ENCODE measurements at regions not wholly inside any gene's neighbourhood (a gene's known extent, or its start where the extent isn't known, plus 50 kb on each side); places are given as distances from the start of the nearest gene placed in this dataset.

GRCh38 chr9:28127101-28127500, 553.8 kb upstream of the C9orf72 start:
- Histone ChIP-seq H3K79me2 (ENCODE audit: low read length) (no peaks in the 10 kb centered on the region), H3K9ac (ENCODE audit: low read length) (no peak overlapping the region), H3K9me2 (replicated peaks; ENCODE audit: insufficient read depth, low read length) (no peaks in the 10 kb centered on the region), H3K27me3 (replicated peaks; ENCODE audit: insufficient read depth, low read length) (no peaks in the 10 kb centered on the region), H3K36me3 (replicated peaks; ENCODE audit: insufficient read depth, low read length) (no peaks in the 10 kb centered on the region), H2AFZ (ENCODE audit: low read length) (no peak overlapping the region), H3K4me3 (ENCODE audit: low read length) (no peak overlapping the region), H4K20me1 (ENCODE audit: insufficient read depth, low read length) (no peaks in the 10 kb centered on the region), H3K4me2 (ENCODE audit: low read depth, low read length) (no peak overlapping the region), H3K9me3 (replicated peaks; ENCODE audit: insufficient read depth, low read length) (no peaks in the 10 kb centered on the region), H3F3A (ENCODE audit: insufficient read depth, low read length) (no peaks in the 10 kb centered on the region), H3K27ac (ENCODE audit: low read length) (no peak overlapping the region), H3K4me1 (ENCODE audit: low read length) (no peaks in the 10 kb centered on the region)
- no peak for TF ChIP-seq EZH2 (optimal IDR thresholded peaks at IDR 0.05; ENCODE audit: low read depth, low read length)
- no peak for TF ChIP-seq CTCF (IDR thresholded peaks at IDR 0.05; ENCODE audit: low read length)
- no peak for TF ChIP-seq EZH2phosphoT487 (IDR thresholded peaks at IDR 0.05; ENCODE audit: low read length)
- no peak for DNase-seq

GRCh38 chr9:28134446-28134976, 561.2 kb upstream of the C9orf72 start:
- no peaks in the 10 kb centered on the region for H3K79me2 ChIP-seq (ENCODE audit: low read length)
- H3K36me3 ChIP-seq (replicated peaks; ENCODE audit: insufficient read depth, low read length) = no peaks in the 10 kb centered on the region
- no peaks in the 10 kb centered on the region for H3K9me3 ChIP-seq (replicated peaks; ENCODE audit: insufficient read depth, low read length)
- H3K4me2 ChIP-seq (ENCODE audit: low read depth, low read length) = no peak overlapping the region
- no peak overlapping the region for H3K27ac ChIP-seq (ENCODE audit: low read length)
- no peaks in the 10 kb centered on the region for H4K20me1 ChIP-seq (ENCODE audit: insufficient read depth, low read length)
- H2AFZ ChIP-seq (ENCODE audit: low read length) = no peak overlapping the region
- H3K9me2 ChIP-seq (replicated peaks; ENCODE audit: insufficient read depth, low read length) = no peaks in the 10 kb centered on the region
- H3K4me1 ChIP-seq (ENCODE audit: low read length) = no peaks in the 10 kb centered on the region
- no peaks in the 10 kb centered on the region for H3K27me3 ChIP-seq (replicated peaks; ENCODE audit: insufficient read depth, low read length)
- no peak for TF ChIP-seq EZH2 (optimal IDR thresholded peaks at IDR 0.05; ENCODE audit: low read depth, low read length)
- TF ChIP-seq CTCF (IDR thresholded peaks at IDR 0.05; ENCODE audit: low read length) = no peak
- TF ChIP-seq EZH2phosphoT487 (IDR thresholded peaks at IDR 0.05; ENCODE audit: low read length) = no peak
- DNase-seq = no peak
- no peak overlapping the region for H3K9ac ChIP-seq (ENCODE audit: low read length)
- H3K4me3 ChIP-seq (ENCODE audit: low read length) = no peak overlapping the region
- H3F3A ChIP-seq (ENCODE audit: insufficient read depth, low read length) = no peaks in the 10 kb centered on the region

- no peak for DNase-seq
- H3K27me3 ChIP-seq (replicated peaks; ENCODE audit: insufficient read depth, low read length) = no peaks in the 10 kb centered on the region
- TF ChIP-seq EZH2 (optimal IDR thresholded peaks at IDR 0.05; ENCODE audit: low read depth, low read length) = no peak
- no peak for TF ChIP-seq CTCF (IDR thresholded peaks at IDR 0.05; ENCODE audit: low read length)
- TF ChIP-seq EZH2phosphoT487 (IDR thresholded peaks at IDR 0.05; ENCODE audit: low read length) = no peak
Measured at GRCh38 chr9:28135549-28135948, 562.3 kb upstream of the C9orf72 start.

More at GRCh38 chr9:28135549-28135948, 562.3 kb upstream of the C9orf72 start:
- no peaks in the 10 kb centered on the region for H3K9me3 ChIP-seq (replicated peaks; ENCODE audit: insufficient read depth, low read length)
- no peaks in the 10 kb centered on the region for H3K4me1 ChIP-seq (ENCODE audit: low read length)
- no peak overlapping the region for H3K4me3 ChIP-seq (ENCODE audit: low read length)
- H2AFZ ChIP-seq (ENCODE audit: low read length) = no peak overlapping the region
- no peak overlapping the region for H3K27ac ChIP-seq (ENCODE audit: low read length)
- H3K36me3 ChIP-seq (replicated peaks; ENCODE audit: insufficient read depth, low read length) = no peaks in the 10 kb centered on the region
- no peak overlapping the region for H3K4me2 ChIP-seq (ENCODE audit: low read depth, low read length)
- no peaks in the 10 kb centered on the region for H3K9me2 ChIP-seq (replicated peaks; ENCODE audit: insufficient read depth, low read length)
- no peaks in the 10 kb centered on the region for H3F3A ChIP-seq (ENCODE audit: insufficient read depth, low read length)
- H3K79me2 ChIP-seq (ENCODE audit: low read length) = no peaks in the 10 kb centered on the region
- H4K20me1 ChIP-seq (ENCODE audit: insufficient read depth, low read length) = no peaks in the 10 kb centered on the region
- H3K9ac ChIP-seq (ENCODE audit: low read length) = no peak overlapping the region
